Stimulated activated CD4-positive, alpha-beta T cell treated with anti-CD3 and anti-CD28 coated beads, Interleukin-1b, Interleukin-23, amount 100 ng/mL, for 24 hours (primary cell): ENCODE measurements at regions not wholly inside any gene's neighbourhood (a gene's known extent, or its start where the extent isn't known, plus 50 kb on each side); places are given as distances from the start of the nearest gene placed in this dataset.

Experiments
- DNase-seq, 4 experiments: peaks; one replicate each; pipeline ENCODE4 v3.0.0-alpha.2; 2020; ENCODE audit warnings: low read depth in 4 of 4, low spot score in 1 of 4

GRCh38 chr6:98583506-98583905 is 250.9 kb upstream of the POU3F2 start:
- no peak for DNase-seq

- DNase-seq = no peak
These were observed 248.2 kb upstream of the POU3F2 start for GRCh38 chr6:98586163-98586562.

GRCh38 chr6:98587555-98587954 is 246.8 kb upstream of the POU3F2 start:
- no peak for DNase-seq

GRCh38 chr6:98589536-98589935 is 244.8 kb upstream of the POU3F2 start:
- DNase-seq = no peak

GRCh38 chr6:98590136-98590681 is 244.2 kb upstream of the POU3F2 start:
- no peak for DNase-seq

GRCh38 chr6:98590997-98591396 is 243.4 kb upstream of the POU3F2 start:
- no peak for DNase-seq

- no peak for DNase-seq
These were observed 240.7 kb upstream of the POU3F2 start for GRCh38 chr6:98593676-98594075.

GRCh38 chr6:98601716-98602115 is 232.7 kb upstream of the POU3F2 start:
- DNase-seq = no peak

- DNase-seq = no peak
These were observed 228.7 kb upstream of the POU3F2 start for GRCh38 chr6:98605705-98606104.

GRCh38 chr6:98627129-98627775 is 207.1 kb upstream of the POU3F2 start:
- DNase-seq = no peak

- no peak for DNase-seq
These were observed 200.5 kb upstream of the POU3F2 start for GRCh38 chr6:98633886-98634285.

GRCh38 chr6:98634569-98634968 is 199.8 kb upstream of the POU3F2 start:
- no peak for DNase-seq

- no peak for DNase-seq
These were observed 199.2 kb upstream of the POU3F2 start for GRCh38 chr6:98635191-98635590.

GRCh38 chr6:98636941-98637340 is 197.4 kb upstream of the POU3F2 start:
- no peak for DNase-seq

- no peak for DNase-seq
These were observed 195.2 kb upstream of the POU3F2 start for GRCh38 chr6:98639089-98639635.

GRCh38 chr6:98640366-98640765 is 194.0 kb upstream of the POU3F2 start:
- no peak for DNase-seq

- no peak for DNase-seq
These were observed 192.2 kb upstream of the POU3F2 start for GRCh38 chr6:98641949-98642719.

GRCh38 chr6:98644063-98644462 is 190.3 kb upstream of the POU3F2 start:
- DNase-seq = no peak

- no peak for DNase-seq
These were observed 186.0 kb upstream of the POU3F2 start for GRCh38 chr6:98648211-98648914.

- no peak for DNase-seq
These were observed 183.4 kb upstream of the POU3F2 start for GRCh38 chr6:98650941-98651340.

- DNase-seq = no peak
These were observed 181.2 kb upstream of the POU3F2 start for GRCh38 chr6:98653179-98653578.

GRCh38 chr6:98657764-98658163 is 176.6 kb upstream of the POU3F2 start:
- DNase-seq = no peak
